HepG2 (cell line): ENCODE measurements at regions not wholly inside any gene's neighbourhood (a gene's known extent, or its start where the extent isn't known, plus 50 kb on each side); places are given as distances from the start of the nearest gene placed in this dataset.

Source experiments
- ATAC-seq: fragments of 200-7000 bp; cut with Tn5 transposase; 3 replicates; pipeline ENCODE4 v1.9.1; 2020; ENCODE audit warnings: mild to moderate bottlenecking, moderate library complexity
- BruUV-seq: library from RNA; stranded (reverse); fragments of 400-500 nt; replicated peaks from 2 replicates; lab custom pipeline; 2021; lab: Mats Ljungman, UMichigan
- CTCF ChIA-PET: fragments of 300-600 bp; formaldehyde crosslinking; extraction: SDS; loops from one replicate; lab custom pipeline; 2021; ENCODE audit warnings: low total read pairs, inconsistent platforms, low intra/inter-chr PET ratio; lab: Yijun Ruan, JAX
- POLR2A ChIA-PET: fragments of 350-600 bp; sonication (Branson Sonifier 250); formaldehyde crosslinking; loops from one replicate; lab custom pipeline; 2020; ENCODE audit warnings: antibody characterized with exemption, inconsistent platforms; lab: Yijun Ruan, JAX
- DNase-seq: peaks from one replicate; pipeline ENCODE4 v3.0.0-alpha.2; 2015; ENCODE audit warnings: low spot score
- FAIRE-seq: peaks from 3 replicates; lab custom pipeline; 2011; peaks lifted over from hg19 to GRCh38; lab: Jason Lieb, UNC
- H2AFZ ChIP-seq: one replicate; pipeline ENCODE4 v1.6.1; 2011; ENCODE audit warnings: low read length, inconsistent platforms
- H3K27ac ChIP-seq: fragments of 300-600 bp; 3 replicates; pipeline ENCODE4 v1.8.0; 2011; ENCODE audit warnings: mixed run types, mild to moderate bottlenecking, mixed read lengths, low read length, inconsistent platforms; ENCODE audit not compliant: insufficient read depth; ENCODE audit errors: extremely low read length
- H3K27me3 ChIP-seq, 2 experiments: fragments of 200-600 bp in 1 of 2; 2 replicates in 1 of 2; 3 replicates in 1 of 2; pipeline versions ENCODE4 v1.6.0 to v1.8.0; 2011; ENCODE audit warnings: low read length in 2 of 2, mild to moderate bottlenecking in 2 of 2, moderate library complexity in 2 of 2, inconsistent platforms in 1 of 2; ENCODE audit not compliant: insufficient read depth in 2 of 2, control insufficient read depth in 1 of 2
- H3K36me3 ChIP-seq, 2 experiments: fragments of 200-600 bp in 1 of 2; replicated peaks in 1 of 2; 2 replicates in 1 of 2; 3 replicates in 1 of 2; pipeline versions ENCODE4 v1.5.1 to v1.8.0; 2011; ENCODE audit warnings: low read length in 2 of 2, inconsistent platforms in 1 of 2; ENCODE audit not compliant: insufficient read depth in 2 of 2, control insufficient read depth in 1 of 2
- H3K4me1 ChIP-seq: 2 replicates; pipeline ENCODE4 v1.5.1; 2012; ENCODE audit warnings: low read length, inconsistent platforms; ENCODE audit not compliant: insufficient read depth
- H3K4me2 ChIP-seq: 2 replicates; pipeline ENCODE4 v1.6.0; 2011; ENCODE audit warnings: low read depth, low read length, inconsistent platforms
- H3K4me3 ChIP-seq, 3 experiments: fragments of 200-600 bp in 1 of 3; sonication (generic), shearing (Covaris generic) in 1 of 3; replicated peaks in 1 of 3; 2 replicates each; pipeline ENCODE4 v1.5.1; 2011 to 2016; ENCODE audit warnings: low read length in 3 of 3, inconsistent platforms in 2 of 3, low read depth in 2 of 3, mild to moderate bottlenecking in 2 of 3, control low read depth in 1 of 3, mixed read lengths in 1 of 3; ENCODE audit not compliant: insufficient read depth in 1 of 3
- H3K79me2 ChIP-seq: one replicate; pipeline ENCODE4 v1.6.1; 2011; ENCODE audit warnings: low read length, inconsistent platforms; ENCODE audit not compliant: insufficient read depth
- H3K9ac ChIP-seq: 2 replicates; pipeline ENCODE4 v1.6.0; 2011; ENCODE audit warnings: mild to moderate bottlenecking, low read depth, low read length, inconsistent platforms; ENCODE audit not compliant: insufficient read depth
- H3K9me3 ChIP-seq: 2 replicates; pipeline ENCODE4 v1.5.1; 2012; ENCODE audit warnings: mild to moderate bottlenecking, low read length
- H4K20me1 ChIP-seq: 2 replicates; pipeline ENCODE4 v1.6.0; 2011; ENCODE audit warnings: inconsistent platforms, mild to moderate bottlenecking, low read length, moderate library complexity; ENCODE audit not compliant: insufficient read depth
- BHLHE40 ChIP-seq: IDR thresholded peaks from 2 replicates; pipeline ENCODE4 v1.6.1; 2011; ENCODE audit warnings: low read length, improper control_type of control experiment
- FIP1L1 ChIP-seq: fragments of 200-400 bp; formaldehyde crosslinking; IDR thresholded peaks from 2 replicates; pipeline ENCODE4 v1.6.1; 2018; ENCODE audit warnings: low read depth, mild to moderate bottlenecking, low read length, moderate library complexity, borderline replicate concordance; ENCODE audit not compliant: insufficient read depth
- GABPB1 ChIP-seq: IDR thresholded peaks from 2 replicates; pipeline ENCODE4 v1.6.1; 2016; ENCODE audit warnings: mild to moderate bottlenecking, missing genetic modification reagents, moderate library complexity, missing compliant biosample characterization
- GFI1 ChIP-seq: sonication (generic); formaldehyde crosslinking; IDR thresholded peaks from 2 replicates; pipeline ENCODE4 v1.5.0; 2020; ENCODE audit warnings: missing genetic modification reagents, mild to moderate bottlenecking, borderline replicate concordance
- HNRNPH1 ChIP-seq: fragments of 200-400 bp; formaldehyde crosslinking; optimal IDR thresholded peaks from 2 replicates; pipeline ENCODE3; 2017; ENCODE audit warnings: mild to moderate bottlenecking, low read depth, low read length
- KDM4B ChIP-seq: sonication (generic); formaldehyde crosslinking; IDR thresholded peaks from 2 replicates; pipeline ENCODE4 v1.4.0; 2020; ENCODE audit warnings: missing genetic modification reagents
- RBM22 ChIP-seq: fragments of 200-400 bp; formaldehyde crosslinking; optimal IDR thresholded peaks from 2 replicates; pipeline ENCODE3; 2017; ENCODE audit warnings: mild to moderate bottlenecking, low read length, moderate library complexity
- SMAD9 ChIP-seq: sonication (generic); formaldehyde crosslinking; IDR thresholded peaks from 2 replicates; pipeline ENCODE4 v1.5.1; 2020; ENCODE audit warnings: mild to moderate bottlenecking, missing genetic modification reagents
- SMC3 ChIP-seq: IDR thresholded peaks from 2 replicates; pipeline ENCODE4 v1.6.1; 2011; ENCODE audit warnings: low read length, improper control_type of control experiment
- THAP11 ChIP-seq: IDR thresholded peaks from 2 replicates; pipeline ENCODE4 v1.6.1; 2016; ENCODE audit warnings: missing biosample characterization, missing genetic modification reagents
- ZMYM3 ChIP-seq: sonication (generic); formaldehyde crosslinking; IDR thresholded peaks from 2 replicates; pipeline ENCODE4 v1.5.1; 2020; ENCODE audit warnings: mild to moderate bottlenecking, missing genetic modification reagents
- ZNF10 ChIP-seq: sonication (generic); formaldehyde crosslinking; IDR thresholded peaks from 2 replicates; pipeline ENCODE4 v1.4.0; 2020; ENCODE audit warnings: mild to moderate bottlenecking, low read depth, missing genetic modification reagents, borderline replicate concordance
- ZNF772 ChIP-seq: sonication (generic); formaldehyde crosslinking; IDR thresholded peaks from 2 replicates; pipeline ENCODE4 v1.5.0; 2020; ENCODE audit warnings: mild to moderate bottlenecking, missing genetic modification reagents
- ZNF782 ChIP-seq: sonication (generic); formaldehyde crosslinking; IDR thresholded peaks from 2 replicates; pipeline ENCODE4 v1.4.0; 2020; ENCODE audit warnings: missing genetic modification reagents, mild to moderate bottlenecking, borderline replicate concordance
- WGBS: methylation state at CpG from one replicate; pipeline ENCODE4 v1.1.6; 2017; ENCODE audit warnings: low lambda C conversion rate; 5-methylcytosine and 5-hydroxymethylcytosine counted together
- in situ Hi-C: cut with HindIII; loops from 2 replicates; pipeline ENCODE4 v1.10.0; 2017; ENCODE audit warnings: low pct_unique_long_range_greater_than_20kb; ENCODE audit not compliant: extremely low pct_ligation_motif_present
- intact Hi-C: fragments of 100-400 bp; cut with micrococcal nuclease; formaldehyde crosslinking; loops from one replicate; pipeline ENCODE4 v1.10.0; 2022; ENCODE audit not compliant: unreplicated experiment
- TF ChIP-seq, protein P1 (sequence below): sonication (generic); formaldehyde crosslinking; IDR thresholded peaks from 2 replicates; pipeline ENCODE4 v1.8.1; 2023; ENCODE audit warnings: mild to moderate bottlenecking, missing genetic modification reagents
- TF ChIP-seq, protein P2 (sequence below): sonication (generic); formaldehyde crosslinking; IDR thresholded peaks from 2 replicates; pipeline ENCODE4 v1.4.0; 2020; ENCODE audit warnings: missing genetic modification reagents
- TF ChIP-seq, protein P3 (sequence below): sonication (generic); formaldehyde crosslinking; IDR thresholded peaks from 2 replicates; pipeline ENCODE4 v1.4.0; 2020; ENCODE audit warnings: missing genetic modification reagents
- TF ChIP-seq, protein P4 (sequence below): sonication (generic); formaldehyde crosslinking; IDR thresholded peaks from 2 replicates; pipeline ENCODE4 v1.5.0; 2020; ENCODE audit warnings: missing genetic modification reagents

DNA sequence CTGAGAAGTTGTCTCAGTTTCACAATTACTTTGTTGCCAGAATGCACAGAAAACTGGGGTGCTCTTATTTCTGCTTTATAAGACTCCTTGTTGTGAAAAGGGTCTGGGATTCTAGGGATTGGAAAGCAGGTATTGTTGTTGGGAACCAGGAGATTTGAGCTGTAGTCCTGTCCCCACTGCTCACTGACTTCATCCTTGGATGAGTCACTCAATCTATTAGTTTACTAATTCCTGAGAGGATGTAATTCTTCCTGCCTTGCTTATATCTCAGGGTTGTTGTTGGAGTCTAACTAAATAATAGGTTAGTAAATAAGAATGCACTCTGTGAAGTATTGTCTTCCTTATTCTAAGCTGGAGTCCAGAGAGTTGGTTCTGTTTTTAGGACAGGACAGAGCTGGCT is 172.5 kb upstream of the GALNT2 start:
- in situ Hi-C loops (no loop called here), intact Hi-C loops (no loop called here)
- Histone ChIP-seq H3K4me3 (no peak overlapping the region), H4K20me1 (no peaks in the 10 kb centered on the region), H3K9me3 (no peaks in the 10 kb centered on the region), H2AFZ (no peak overlapping the region), H3K4me1 (peaks cover 5% of the 10 kb centered on the region), H3K4me2 (no peak overlapping the region), H3K79me2 (no peaks in the 10 kb centered on the region), H3K36me3 (no peaks in the 10 kb centered on the region), H3K9ac (no peak overlapping the region), H3K27ac (no peak overlapping the region), H3K27me3 (peaks cover 0 to 12% of the 10 kb centered on the region in 2 experiments; a peak in 2 of 5 replicates)
- CTCF ChIA-PET, result no interaction called here
- POLR2A ChIA-PET, result no interaction called here
- DNase-seq (no peak), ATAC-seq (no peak), FAIRE-seq (no peak)
- TF ChIP-seq HNRNPH1 (no peak), SMC3 (no peak), GFI1 (CRISPR knock-in tag) (no peak), THAP11 (CRISPR knock-in tag) (no peak), SMAD9 (no peak), ZNF772 (CRISPR knock-in tag) (no peak), BHLHE40 (no peak)
- BruUV-seq, result no TSS peak

DNA sequence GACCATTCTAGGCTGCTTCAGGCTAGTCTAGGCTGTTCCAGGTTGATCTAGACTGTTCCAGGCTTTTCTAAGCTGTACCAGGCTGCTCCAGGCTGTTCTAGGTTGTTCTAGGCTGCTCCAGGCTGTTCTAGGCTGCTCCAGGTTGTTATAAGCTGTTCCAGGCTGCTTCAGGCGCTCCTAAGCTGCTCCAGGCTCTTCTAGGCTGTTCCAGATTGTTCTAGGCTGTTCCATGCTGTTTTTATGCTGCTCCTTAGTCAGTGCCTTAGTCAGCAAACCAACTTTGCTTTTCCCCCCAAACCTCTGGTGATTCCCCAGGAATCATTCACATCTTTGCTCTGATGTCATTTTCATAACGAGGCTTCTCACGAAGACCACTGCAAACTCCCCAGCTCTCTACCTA is 171.4 kb upstream of the GALNT2 start:
- Histone ChIP-seq H3K4me2 (no peak overlapping the region), H3K9me3 (no peaks in the 10 kb centered on the region), H2AFZ (no peak overlapping the region), H3K4me1 (peaks cover 5% of the 10 kb centered on the region), H3K36me3 (no peaks in the 10 kb centered on the region), H3K27ac (no peak overlapping the region), H3K4me3 (no peak overlapping the region), H3K79me2 (no peaks in the 10 kb centered on the region), H3K27me3 (peaks cover 0 to 12% of the 10 kb centered on the region in 2 experiments; a peak in 2 of 5 replicates), H4K20me1 (no peaks in the 10 kb centered on the region), H3K9ac (no peak overlapping the region)
- no TSS peak for BruUV-seq
- 2% methylated on average over 3 of the region's 3 CpGs for WGBS
- POLR2A ChIA-PET, result no interaction called here
- CTCF ChIA-PET, result no interaction called here
- intact Hi-C loops, result no loop called here
- no peak for DNase-seq
- ATAC-seq, result no peak
- in situ Hi-C loops, result no loop called here
- FAIRE-seq, result no peak
- no peak for TF ChIP-seq KDM4B (CRISPR knock-in tag)
- TF ChIP-seq, protein P1, sequence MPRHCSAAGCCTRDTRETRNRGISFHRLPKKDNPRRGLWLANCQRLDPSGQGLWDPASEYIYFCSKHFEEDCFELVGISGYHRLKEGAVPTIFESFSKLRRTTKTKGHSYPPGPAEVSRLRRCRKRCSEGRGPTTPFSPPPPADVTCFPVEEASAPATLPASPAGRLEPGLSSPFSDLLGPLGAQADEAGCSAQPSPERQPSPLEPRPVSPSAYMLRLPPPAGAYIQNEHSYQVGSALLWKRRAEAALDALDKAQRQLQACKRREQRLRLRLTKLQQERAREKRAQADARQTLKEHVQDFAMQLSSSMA (CRISPR knock-in tag), result no peak
- TF ChIP-seq, protein P2, sequence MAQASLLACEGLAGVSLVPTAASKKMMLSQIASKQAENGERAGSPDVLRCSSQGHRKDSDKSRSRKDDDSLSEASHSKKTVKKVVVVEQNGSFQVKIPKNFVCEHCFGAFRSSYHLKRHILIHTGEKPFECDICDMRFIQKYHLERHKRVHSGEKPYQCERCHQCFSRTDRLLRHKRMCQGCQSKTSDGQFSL (CRISPR knock-in tag), result no peak
- no peak for TF ChIP-seq ZNF782 (CRISPR knock-in tag)
- TF ChIP-seq, protein P3, sequence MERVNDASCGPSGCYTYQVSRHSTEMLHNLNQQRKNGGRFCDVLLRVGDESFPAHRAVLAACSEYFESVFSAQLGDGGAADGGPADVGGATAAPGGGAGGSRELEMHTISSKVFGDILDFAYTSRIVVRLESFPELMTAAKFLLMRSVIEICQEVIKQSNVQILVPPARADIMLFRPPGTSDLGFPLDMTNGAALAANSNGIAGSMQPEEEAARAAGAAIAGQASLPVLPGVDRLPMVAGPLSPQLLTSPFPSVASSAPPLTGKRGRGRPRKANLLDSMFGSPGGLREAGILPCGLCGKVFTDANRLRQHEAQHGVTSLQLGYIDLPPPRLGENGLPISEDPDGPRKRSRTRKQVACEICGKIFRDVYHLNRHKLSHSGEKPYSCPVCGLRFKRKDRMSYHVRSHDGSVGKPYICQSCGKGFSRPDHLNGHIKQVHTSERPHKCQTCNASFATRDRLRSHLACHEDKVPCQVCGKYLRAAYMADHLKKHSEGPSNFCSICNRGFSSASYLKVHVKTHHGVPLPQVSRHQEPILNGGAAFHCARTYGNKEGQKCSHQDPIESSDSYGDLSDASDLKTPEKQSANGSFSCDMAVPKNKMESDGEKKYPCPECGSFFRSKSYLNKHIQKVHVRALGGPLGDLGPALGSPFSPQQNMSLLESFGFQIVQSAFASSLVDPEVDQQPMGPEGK (CRISPR knock-in tag), result no peak
- no peak for TF ChIP-seq FIP1L1
- no peak for TF ChIP-seq ZNF10 (CRISPR knock-in tag)
- TF ChIP-seq, protein P4, sequence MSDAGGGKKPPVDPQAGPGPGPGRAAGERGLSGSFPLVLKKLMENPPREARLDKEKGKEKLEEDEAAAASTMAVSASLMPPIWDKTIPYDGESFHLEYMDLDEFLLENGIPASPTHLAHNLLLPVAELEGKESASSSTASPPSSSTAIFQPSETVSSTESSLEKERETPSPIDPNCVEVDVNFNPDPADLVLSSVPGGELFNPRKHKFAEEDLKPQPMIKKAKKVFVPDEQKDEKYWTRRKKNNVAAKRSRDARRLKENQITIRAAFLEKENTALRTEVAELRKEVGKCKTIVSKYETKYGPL (CRISPR knock-in tag), result no peak
- TF ChIP-seq ZMYM3, result no peak
- TF ChIP-seq RBM22, result no peak
- no peak for TF ChIP-seq GABPB1 (CRISPR knock-in tag)
